ENCODE measurements at regions not wholly inside any gene's neighbourhood (a gene's known extent, or its start where the extent isn't known, plus 50 kb on each side); places are given as distances from the start of the nearest gene placed in this dataset.

GRCh38 chr3:110679285-110679684, 392.3 kb upstream of the NECTIN3 start:
- no peak for TF ChIP-seq L3MBTL2 (conservative IDR thresholded peaks at IDR 0.05)
- no peak for TF ChIP-seq FOXM1 (IDR thresholded peaks at IDR 0.05; ENCODE audit: borderline replicate concordance)
- no peak for TF ChIP-seq FOXA1 (IDR thresholded peaks at IDR 0.05)
- no peak for TF ChIP-seq ZNF384 (IDR thresholded peaks at IDR 0.05)

Data from HEK293T (cell line).